K562 (cell line): ENCODE measurements at regions not wholly inside any gene's neighbourhood (a gene's known extent, or its start where the extent isn't known, plus 50 kb on each side); places are given as distances from the start of the nearest gene placed in this dataset.

Experiments used
- ATAC-seq: fragments of 200-7000 bp; cut with Tn5 transposase; 3 replicates; pipeline ENCODE4 v1.9.1; 2020; ENCODE audit warnings: moderate library complexity
- BruUV-seq: library from RNA; stranded (reverse); fragments of 400-500 nt; replicated peaks from 2 replicates; lab custom pipeline; 2021; lab: Mats Ljungman, UMichigan
- CTCF ChIA-PET: fragments of 300-600 bp; formaldehyde crosslinking; extraction: SDS; loops from one replicate; lab custom pipeline; 2021; ENCODE audit warnings: low intra/inter-chr PET ratio; lab: Yijun Ruan, JAX
- POLR2A ChIA-PET: fragments of 300-600, 350-650 bp; sonication (Branson Sonifier 250); formaldehyde crosslinking; extraction: SDS; loops from one replicate; lab custom pipeline; 2021; ENCODE audit warnings: antibody characterized with exemption, inconsistent platforms; lab: Yijun Ruan, JAX
- DNase-seq, 4 experiments: peaks; one replicate each; pipeline versions ENCODE4 v3.0.0 to v3.0.0-alpha.2; 2011 to 2018; ENCODE audit warnings: low spot score in 3 of 4, mixed read lengths in 3 of 4; ENCODE audit errors: extremely low read depth in 1 of 4
- FAIRE-seq: peaks from 2 replicates; lab custom pipeline; 2011; peaks lifted over from hg19 to GRCh38; lab: Jason Lieb, UNC
- H2AFZ ChIP-seq: 2 replicates; pipeline ENCODE4 v1.6.0; 2011; ENCODE audit warnings: low read depth, low read length, control low read depth, inconsistent platforms
- H3K27ac ChIP-seq: fragments of 200-600 bp; 3 replicates; pipeline ENCODE4 v1.8.0; 2011; ENCODE audit warnings: low read depth, mild to moderate bottlenecking, control low read depth, inconsistent platforms, low read length, moderate library complexity, mixed read lengths; ENCODE audit errors: extremely low read depth
- H3K27me3 ChIP-seq, 2 experiments: fragments of 300-600 bp in 1 of 2; 2 replicates in 1 of 2; 3 replicates in 1 of 2; pipeline versions ENCODE4 v1.6.0 to v1.8.0; 2011; ENCODE audit warnings: inconsistent platforms in 2 of 2, low read length in 2 of 2, mild to moderate bottlenecking in 1 of 2, mixed read lengths in 1 of 2, moderate library complexity in 1 of 2; ENCODE audit not compliant: control insufficient read depth in 2 of 2, insufficient read depth in 2 of 2
- H3K36me3 ChIP-seq: fragments of 300-600 bp; 3 replicates; pipeline ENCODE4 v1.8.0; 2011; ENCODE audit warnings: mild to moderate bottlenecking, low read length, inconsistent platforms; ENCODE audit not compliant: control insufficient read depth, insufficient read depth
- H3K4me1 ChIP-seq, 2 experiments: fragments of 200-600 bp in 1 of 2; replicated peaks in 1 of 2; 2 replicates in 1 of 2; 3 replicates in 1 of 2; pipeline versions ENCODE4 v1.5.1 to v1.8.0; 2011; ENCODE audit warnings: inconsistent platforms in 2 of 2, low read length in 2 of 2, mild to moderate bottlenecking in 1 of 2, mixed read lengths in 1 of 2, moderate library complexity in 1 of 2; ENCODE audit not compliant: control insufficient read depth in 2 of 2, insufficient read depth in 2 of 2
- H3K4me2 ChIP-seq: 2 replicates; pipeline ENCODE4 v1.6.1; 2011; ENCODE audit warnings: low read length, control low read depth, inconsistent platforms, mixed read lengths; ENCODE audit not compliant: insufficient read depth
- H3K4me3 ChIP-seq: fragments of 200-600 bp; sonication (generic), shearing (Covaris generic); 2 replicates; pipeline ENCODE4 v1.5.1; 2016; ENCODE audit warnings: control low read depth, inconsistent platforms
- H3K79me2 ChIP-seq: fragments of 200-600 bp; 3 replicates; pipeline ENCODE4 v1.8.0; 2011; ENCODE audit warnings: low read length, inconsistent platforms; ENCODE audit not compliant: control insufficient read depth, insufficient read depth
- H3K9ac ChIP-seq, 2 experiments: 2 replicates each; pipeline versions ENCODE4 v1.6.0 to v1.6.1; 2011; ENCODE audit warnings: low read depth in 2 of 2, low read length in 2 of 2, control low read depth in 1 of 2, inconsistent platforms in 1 of 2, mild to moderate bottlenecking in 1 of 2, mixed read lengths in 1 of 2; ENCODE audit not compliant: insufficient read depth in 1 of 2
- H3K9me1 ChIP-seq: one replicate; pipeline ENCODE4 v1.6.0; 2011; ENCODE audit warnings: inconsistent platforms, mild to moderate bottlenecking, low read length, moderate library complexity; ENCODE audit not compliant: control insufficient read depth, insufficient read depth
- H3K9me3 ChIP-seq: replicated peaks from 2 replicates; pipeline ENCODE4 v1.5.1; 2011; ENCODE audit warnings: low read depth, low read length, inconsistent platforms; ENCODE audit not compliant: control insufficient read depth, insufficient read depth
- H4K20me1 ChIP-seq: replicated peaks from 2 replicates; pipeline ENCODE4 v1.6.1; 2011; ENCODE audit warnings: low read length, inconsistent platforms, mixed read lengths; ENCODE audit not compliant: control insufficient read depth, insufficient read depth
- AFF4 ChIP-seq: sonication (generic); formaldehyde crosslinking; IDR thresholded peaks from 2 replicates; pipeline ENCODE4 v1.8.0; 2023; ENCODE audit warnings: mild to moderate bottlenecking, missing genetic modification reagents
- MGA ChIP-seq: fragments of 450-650 bp; IDR thresholded peaks from 2 replicates; pipeline ENCODE4 v1.6.1; 2016; ENCODE audit warnings: mild to moderate bottlenecking, moderate library complexity
- ZNF174 ChIP-seq: fragments of 250-450 bp; sonication (Bioruptor Pico); IDR thresholded peaks from 2 replicates; pipeline ENCODE4 v1.4.0; 2020; ENCODE audit warnings: mild to moderate bottlenecking
- WGBS: fragments of 100-300 bp; shearing (Covaris generic); methylation state at CpG from one replicate; pipeline ENCODE4 v1.1.6; 2016; ENCODE audit warnings: low coverage, mixed read lengths; ENCODE audit not compliant: insufficient coverage; ENCODE audit errors: missing lambda C conversion rate; 5-methylcytosine and 5-hydroxymethylcytosine counted together
- in situ Hi-C: fragments of 300-500 bp; cut with MboI; formaldehyde crosslinking; loops from 4 replicates; pipeline ENCODE4 v1.15.0; 2018; ENCODE audit warnings: inconsistent platforms, mixed read lengths
- intact Hi-C: fragments of 100-400 bp; cut with micrococcal nuclease; formaldehyde crosslinking; loops from 2 replicates; pipeline ENCODE4 v1.14.2; 2022

- WGBS: under 1% methylated on average over 13 of the region's 13 CpGs
- BruUV-seq: no TSS peak
- H3K36me3 ChIP-seq: no peaks in the 10 kb centered on the region
- no peak overlapping the region for H3K9ac ChIP-seq
- DNase-seq (no peak), ATAC-seq (no peak), FAIRE-seq (no peak)
- H3K27me3 ChIP-seq: peaks cover 18 to 27% of the 10 kb centered on the region in 2 experiments; a peak in 4 of 5 replicates
- in situ Hi-C loops: no loop called here
- H4K20me1 ChIP-seq: no peaks in the 10 kb centered on the region
- no peaks in the 10 kb centered on the region for H3K9me1 ChIP-seq
- no peaks in the 10 kb centered on the region; a peak in 1 of 5 replicates for H3K4me1 ChIP-seq
- H3K9me3 ChIP-seq: no peaks in the 10 kb centered on the region
- intact Hi-C loops: no loop called here
- no peak overlapping the region for H3K4me2 ChIP-seq
- no peak overlapping the region for H3K27ac ChIP-seq
- ChIA-PET CTCF (no interaction called here), POLR2A (interaction anchor here (0.6 to 1.6 kb wide), 8 partner anchors 9 to 304 kb away, joined by 3 to 5 read pairs (median 3); no protein-coding TSS in a partner anchor)
- no peaks in the 10 kb centered on the region for H3K79me2 ChIP-seq
- no peak overlapping the region for H2AFZ ChIP-seq
- H3K4me3 ChIP-seq: no peak overlapping the region
- TF ChIP-seq ZNF174 (CRISPR knock-in tag) (no peak), MGA (no peak), AFF4 (no peak)
Measured at GRCh38 chr15:62874959-62875625, 167.5 kb upstream of the TPM1 start.
